22Rv1 (cell line): ENCODE measurements at regions not wholly inside any gene's neighbourhood (a gene's known extent, or its start where the extent isn't known, plus 50 kb on each side); places are given as distances from the start of the nearest gene placed in this dataset.

Source experiments
- ZFX ChIP-seq: fragments of 450-650 bp; IDR thresholded peaks from 2 replicates; pipeline ENCODE4 v1.6.1; 2017; ENCODE audit warnings: antibody characterized with exemption, borderline replicate concordance
- TF ChIP-seq, protein P1 (sequence below): fragments of 450-650 bp; IDR thresholded peaks from 2 replicates; pipeline ENCODE4 v1.5.1; 2017; ENCODE audit warnings: mild to moderate bottlenecking

GRCh38 chr4:138320030-138320429 lies 77.9 kb upstream of the SLC7A11 start:
- TF ChIP-seq, protein P1, sequence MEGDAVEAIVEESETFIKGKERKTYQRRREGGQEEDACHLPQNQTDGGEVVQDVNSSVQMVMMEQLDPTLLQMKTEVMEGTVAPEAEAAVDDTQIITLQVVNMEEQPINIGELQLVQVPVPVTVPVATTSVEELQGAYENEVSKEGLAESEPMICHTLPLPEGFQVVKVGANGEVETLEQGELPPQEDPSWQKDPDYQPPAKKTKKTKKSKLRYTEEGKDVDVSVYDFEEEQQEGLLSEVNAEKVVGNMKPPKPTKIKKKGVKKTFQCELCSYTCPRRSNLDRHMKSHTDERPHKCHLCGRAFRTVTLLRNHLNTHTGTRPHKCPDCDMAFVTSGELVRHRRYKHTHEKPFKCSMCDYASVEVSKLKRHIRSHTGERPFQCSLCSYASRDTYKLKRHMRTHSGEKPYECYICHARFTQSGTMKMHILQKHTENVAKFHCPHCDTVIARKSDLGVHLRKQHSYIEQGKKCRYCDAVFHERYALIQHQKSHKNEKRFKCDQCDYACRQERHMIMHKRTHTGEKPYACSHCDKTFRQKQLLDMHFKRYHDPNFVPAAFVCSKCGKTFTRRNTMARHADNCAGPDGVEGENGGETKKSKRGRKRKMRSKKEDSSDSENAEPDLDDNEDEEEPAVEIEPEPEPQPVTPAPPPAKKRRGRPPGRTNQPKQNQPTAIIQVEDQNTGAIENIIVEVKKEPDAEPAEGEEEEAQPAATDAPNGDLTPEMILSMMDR, result no peak
- no peak for TF ChIP-seq ZFX
